Stomach (tissue), 4 donors: ENCODE measurements at regions not wholly inside any gene's neighbourhood (a gene's known extent, or its start where the extent isn't known, plus 50 kb on each side); places are given as distances from the start of the nearest gene placed in this dataset.

Experiments used
- EP300 ChIP-seq: sonication (generic); formaldehyde crosslinking; IDR thresholded peaks from one replicate; pipeline ENCODE4 v1.6.1; 2017; ENCODE audit warnings: antibody characterized with exemption
- POLR2A ChIP-seq, 4 donors: fragments of 450-650 bp; IDR thresholded peaks; one replicate each; pipeline ENCODE4 v1.6.1; 2016; ENCODE audit warnings: antibody characterized with exemption in 4 of 4, control low read depth in 2 of 4, mild to moderate bottlenecking in 1 of 4, moderate library complexity in 1 of 4
- POLR2AphosphoS5 ChIP-seq, 3 donors: sonication (generic); formaldehyde crosslinking; IDR thresholded peaks; one replicate each; pipeline ENCODE4 v1.6.1; 2016; ENCODE audit warnings: antibody characterized with exemption in 3 of 3
- TF ChIP-seq, protein P1 (sequence below), 7 experiments: fragments of 450-650 bp in 4 of 7; fragments of 200-600 bp in 3 of 7; sonication (generic) in 3 of 7; IDR thresholded peaks; one replicate each; pipeline ENCODE4 v1.5.1; 2016 to 2019; ENCODE audit warnings: antibody characterized with exemption in 7 of 7, control low read depth in 2 of 7, mild to moderate bottlenecking in 1 of 7

GRCh38 chr15:98447069-98447468 is 201.3 kb upstream of the IGF1R start:
- TF ChIP-seq POLR2A (IDR thresholded peaks at IDR 0.05) (no peak), POLR2AphosphoS5 (IDR thresholded peaks at IDR 0.05) (no peak), EP300 (no peak)
- TF ChIP-seq, protein P1, sequence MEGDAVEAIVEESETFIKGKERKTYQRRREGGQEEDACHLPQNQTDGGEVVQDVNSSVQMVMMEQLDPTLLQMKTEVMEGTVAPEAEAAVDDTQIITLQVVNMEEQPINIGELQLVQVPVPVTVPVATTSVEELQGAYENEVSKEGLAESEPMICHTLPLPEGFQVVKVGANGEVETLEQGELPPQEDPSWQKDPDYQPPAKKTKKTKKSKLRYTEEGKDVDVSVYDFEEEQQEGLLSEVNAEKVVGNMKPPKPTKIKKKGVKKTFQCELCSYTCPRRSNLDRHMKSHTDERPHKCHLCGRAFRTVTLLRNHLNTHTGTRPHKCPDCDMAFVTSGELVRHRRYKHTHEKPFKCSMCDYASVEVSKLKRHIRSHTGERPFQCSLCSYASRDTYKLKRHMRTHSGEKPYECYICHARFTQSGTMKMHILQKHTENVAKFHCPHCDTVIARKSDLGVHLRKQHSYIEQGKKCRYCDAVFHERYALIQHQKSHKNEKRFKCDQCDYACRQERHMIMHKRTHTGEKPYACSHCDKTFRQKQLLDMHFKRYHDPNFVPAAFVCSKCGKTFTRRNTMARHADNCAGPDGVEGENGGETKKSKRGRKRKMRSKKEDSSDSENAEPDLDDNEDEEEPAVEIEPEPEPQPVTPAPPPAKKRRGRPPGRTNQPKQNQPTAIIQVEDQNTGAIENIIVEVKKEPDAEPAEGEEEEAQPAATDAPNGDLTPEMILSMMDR (IDR thresholded peaks at IDR 0.05): no peak
